HG02885 (cell line): ENCODE measurements at regions not wholly inside any gene's neighbourhood (a gene's known extent, or its start where the extent isn't known, plus 50 kb on each side); places are given as distances from the start of the nearest gene placed in this dataset.

Experiments used
- ATAC-seq: cut with Tn5 transposase; IDR thresholded peaks from one replicate; pipeline ENCODE4 v1.9.1; 2021; ENCODE audit warnings: mild to moderate bottlenecking; ENCODE audit not compliant: unreplicated experiment, poor library complexity

- no peak for ATAC-seq
These were observed 273.6 kb downstream of the SRBD1 start for GRCh38 chr2:45337481-45337880.

GRCh38 chr2:45334205-45334604 is 276.9 kb downstream of the SRBD1 start:
- no peak for ATAC-seq

- ATAC-seq, result no peak
These were observed 278.5 kb downstream of the SRBD1 start for GRCh38 chr2:45332567-45332966.

- ATAC-seq, result no peak
These were observed 279.0 kb downstream of the SRBD1 start for GRCh38 chr2:45332094-45332493.

- ATAC-seq, result no peak
These were observed 279.7 kb downstream of the SRBD1 start for GRCh38 chr2:45331410-45331786.

- ATAC-seq, result no peak
These were observed 280.2 kb downstream of the SRBD1 start for GRCh38 chr2:45330637-45331409.

GRCh38 chr2:45330108-45330507 is 281.0 kb downstream of the SRBD1 start:
- ATAC-seq, result no peak

- no peak for ATAC-seq
These were observed 281.9 kb downstream of the SRBD1 start for GRCh38 chr2:45329045-45329677.

- no peak for ATAC-seq
These were observed 282.7 kb downstream of the SRBD1 start for GRCh38 chr2:45328264-45328870.

GRCh38 chr2:45323344-45323743 is 287.7 kb downstream of the SRBD1 start:
- no peak for ATAC-seq

GRCh38 chr2:45320956-45321355 is 290.1 kb downstream of the SRBD1 start:
- ATAC-seq, result no peak

GRCh38 chr2:45319683-45320455 is 291.2 kb downstream of the SRBD1 start:
- no peak for ATAC-seq

- no peak for ATAC-seq
These were observed 292.4 kb downstream of the SRBD1 start for GRCh38 chr2:45318686-45319085.

GRCh38 chr2:45316576-45317338 is 294.3 kb downstream of the SRBD1 start:
- no peak for ATAC-seq

GRCh38 chr2:45315861-45316260 is 295.2 kb downstream of the SRBD1 start:
- no peak for ATAC-seq

GRCh38 chr2:45312275-45312674 is 298.8 kb downstream of the SRBD1 start:
- ATAC-seq, result no peak

GRCh38 chr2:45311559-45311958 is 299.5 kb downstream of the SRBD1 start:
- no peak for ATAC-seq

- ATAC-seq, result no peak
These were observed 297.9 kb upstream of the SIX2 start for GRCh38 chr2:45307147-45307546.

- no peak for ATAC-seq
These were observed 296.3 kb upstream of the SIX2 start for GRCh38 chr2:45305599-45305998.
